GM18502 (cell line): ENCODE measurements at regions not wholly inside any gene's neighbourhood (a gene's known extent, or its start where the extent isn't known, plus 50 kb on each side); places are given as distances from the start of the nearest gene placed in this dataset.
"Not testable (repeated sequence)": the region's sequence is repeated elsewhere in the genome, so short reads cannot be mapped to it uniquely, and the experiment has no call there.

ENCODE experiments used
- ATAC-seq: cut with Tn5 transposase; IDR thresholded peaks from one replicate; pipeline ENCODE4 v1.9.1; 2021; ENCODE audit warnings: mild to moderate bottlenecking; ENCODE audit not compliant: unreplicated experiment, poor library complexity

DNA sequence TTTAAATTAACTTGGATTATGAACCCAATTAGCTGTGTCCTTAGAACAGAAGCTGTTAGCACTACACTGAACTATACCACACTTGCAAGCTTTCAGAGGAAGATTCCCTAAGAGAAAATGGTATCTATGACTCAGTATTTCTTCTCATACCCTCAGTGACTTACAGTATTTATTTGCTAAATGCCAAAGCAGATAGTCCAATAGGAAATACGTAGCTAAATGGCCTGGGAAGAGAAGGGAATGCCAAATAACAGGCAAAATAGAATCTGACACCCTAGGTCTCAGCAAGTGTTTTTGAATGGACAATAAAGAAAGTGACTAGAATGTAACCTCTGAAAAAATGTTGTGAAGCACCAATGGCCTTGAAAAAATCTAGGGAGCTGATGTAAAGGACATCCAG, 570.8 kb downstream of the ZWINT start:
- not testable (repeated sequence) for ATAC-seq

DNA sequence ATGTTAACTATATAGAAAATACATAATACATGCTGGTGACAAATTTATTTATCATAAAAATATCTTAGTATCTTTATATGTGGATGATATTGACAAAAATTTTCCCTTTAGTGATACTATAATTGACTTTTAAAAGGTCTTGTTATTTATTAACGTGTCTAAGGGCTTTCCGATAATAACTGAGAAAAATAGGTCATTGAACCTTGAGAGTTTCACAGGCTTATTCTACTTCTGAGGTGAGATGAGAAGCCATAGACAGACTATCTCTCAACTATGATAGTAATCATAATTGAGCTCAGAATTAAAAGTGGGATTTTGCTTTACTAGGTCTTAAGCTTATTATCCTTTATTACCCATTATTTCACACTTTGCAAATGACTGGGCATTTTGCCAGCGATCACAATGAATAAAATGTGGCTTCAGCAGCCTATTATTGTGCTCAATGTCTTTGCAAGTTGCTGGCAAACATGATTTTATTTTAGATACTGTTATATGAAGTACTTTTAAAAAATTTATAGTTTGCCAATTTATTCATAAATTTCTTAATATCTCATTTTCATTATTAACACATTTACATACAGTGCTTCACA, 574.5 kb downstream of the ZWINT start:
- no peak for ATAC-seq

DNA sequence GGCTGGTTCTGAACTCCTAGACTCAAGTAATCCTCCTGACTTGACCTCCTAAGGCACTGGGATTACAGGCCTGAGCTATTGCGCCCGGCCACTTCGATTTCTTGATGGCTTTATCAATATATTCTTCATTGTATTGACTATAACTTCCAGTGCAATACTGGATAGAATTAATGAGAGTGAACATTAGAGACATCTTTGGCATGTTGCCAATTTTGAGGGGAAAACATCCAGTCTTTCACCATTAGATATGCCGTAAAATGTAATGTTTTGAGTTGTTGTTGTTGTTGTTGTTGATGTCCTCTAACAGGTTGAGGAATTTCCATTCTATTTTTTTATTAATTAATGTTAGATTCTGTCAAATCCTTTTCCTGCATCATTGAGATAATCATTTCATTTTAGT, 578.9 kb downstream of the ZWINT start:
- no peak for ATAC-seq

DNA sequence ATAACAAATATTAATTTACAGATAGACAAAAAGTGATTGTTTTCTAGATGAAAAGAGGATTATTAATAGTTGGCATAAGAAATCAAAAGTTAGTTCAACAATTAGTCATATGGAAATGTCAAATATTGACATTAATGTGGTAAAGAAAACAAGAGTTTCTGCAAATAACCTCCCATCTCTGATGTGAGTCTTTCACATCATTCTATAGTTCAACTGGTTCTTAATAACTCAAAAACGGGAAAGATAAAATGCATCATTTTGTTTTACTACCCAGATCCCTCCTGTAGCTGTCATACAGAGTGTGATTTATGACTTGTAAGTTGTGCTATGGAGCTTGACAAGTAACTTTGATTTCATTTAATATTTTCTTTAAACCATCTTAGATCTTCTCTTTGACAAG, 594.8 kb downstream of the ZWINT start:
- no peak for ATAC-seq

DNA sequence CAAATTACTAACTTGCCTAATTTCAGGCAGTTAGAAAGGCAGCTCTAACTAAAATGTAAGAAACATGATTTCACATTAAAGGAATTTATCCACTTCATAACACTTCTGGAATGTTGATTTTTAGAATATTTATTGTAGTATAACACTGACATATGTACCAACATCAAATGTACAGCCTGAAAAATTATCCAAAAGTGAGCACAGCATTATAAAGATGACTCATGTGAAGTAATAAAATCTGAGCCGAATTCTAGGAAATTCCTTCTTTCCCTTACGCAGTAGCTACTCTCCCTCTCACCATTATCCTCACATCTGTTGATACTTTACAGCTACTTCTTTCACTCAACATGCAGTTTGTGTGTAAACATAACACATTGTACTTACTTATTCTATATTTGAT, 610.6 kb downstream of the ZWINT start:
- no peak for ATAC-seq

DNA sequence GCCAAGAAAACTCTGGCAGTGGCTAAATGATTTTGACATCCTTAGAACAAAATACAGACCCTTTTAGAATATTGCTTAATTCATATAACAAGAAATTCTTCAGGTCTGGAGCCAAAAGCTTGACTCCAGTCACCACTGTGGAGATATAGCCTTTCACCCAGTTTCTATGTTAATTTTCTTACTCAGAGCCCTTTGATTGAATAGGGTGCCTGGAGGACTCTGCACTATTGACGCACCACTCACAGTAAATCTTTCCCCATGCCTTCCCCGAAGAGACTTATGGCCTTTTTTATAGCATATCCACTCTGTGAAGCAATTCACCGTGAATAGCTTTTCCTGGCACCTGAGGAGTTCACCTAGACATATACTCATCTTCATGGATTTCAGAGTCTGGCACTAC, 613.8 kb downstream of the ZWINT start:
- no peak for ATAC-seq

DNA sequence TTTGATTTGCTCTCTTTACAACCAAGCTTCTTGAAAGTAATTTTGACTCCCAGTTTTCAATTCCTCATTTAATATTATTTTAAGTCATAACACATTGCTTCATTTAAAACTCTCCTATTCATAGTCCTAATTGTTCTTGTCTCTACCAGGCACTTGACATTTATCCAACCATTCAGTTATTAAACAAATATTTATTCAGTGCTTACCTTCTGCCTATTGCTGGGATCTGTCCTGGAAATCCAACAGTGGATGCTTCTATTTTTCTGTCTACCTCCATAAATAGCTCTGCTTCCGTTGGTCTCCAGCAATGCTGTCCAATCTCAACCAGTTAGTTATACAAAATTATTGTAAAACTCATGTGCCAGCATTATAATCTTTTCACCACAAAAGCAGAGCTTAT, 615.1 kb downstream of the ZWINT start:
- ATAC-seq, result no peak

DNA sequence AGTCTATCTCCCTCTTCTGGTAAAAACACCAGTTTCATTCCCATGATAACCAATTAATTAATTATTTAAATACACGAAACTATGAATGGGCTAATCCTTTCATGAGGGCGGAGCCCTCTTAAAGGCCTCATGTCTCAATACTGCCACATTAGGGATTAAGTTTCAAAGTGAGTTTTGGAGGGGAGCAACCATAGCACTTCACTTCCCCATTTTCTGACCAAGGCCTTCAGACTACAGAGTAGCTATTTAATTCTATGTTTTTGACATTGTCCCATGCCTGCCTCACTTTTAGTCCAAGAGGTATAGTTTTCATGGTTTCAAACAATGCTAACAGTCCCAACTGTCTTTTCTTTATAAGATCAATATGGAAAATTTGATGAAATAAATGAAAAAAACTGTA, 618.6 kb downstream of the ZWINT start:
- no peak for ATAC-seq

DNA sequence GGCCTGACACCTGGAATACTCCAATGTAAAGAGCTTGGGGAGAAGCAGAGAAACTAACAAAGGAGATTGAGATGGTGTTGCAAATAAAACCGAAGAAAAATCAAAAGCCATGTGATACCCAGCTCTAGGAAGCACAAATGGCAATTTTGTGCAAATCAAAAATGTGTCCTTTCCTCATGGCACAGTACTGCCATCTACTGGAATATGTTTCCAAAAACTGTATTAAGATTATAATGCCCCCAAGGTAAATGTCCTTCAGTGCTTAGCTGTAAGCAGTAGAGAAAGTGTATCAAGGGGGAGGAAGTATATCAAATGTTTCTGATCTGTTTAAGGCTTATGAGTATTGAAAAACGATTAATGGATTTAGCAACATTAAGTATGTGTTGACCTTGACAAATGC, 620.3 kb downstream of the ZWINT start:
- ATAC-seq, result not testable (repeated sequence)

DNA sequence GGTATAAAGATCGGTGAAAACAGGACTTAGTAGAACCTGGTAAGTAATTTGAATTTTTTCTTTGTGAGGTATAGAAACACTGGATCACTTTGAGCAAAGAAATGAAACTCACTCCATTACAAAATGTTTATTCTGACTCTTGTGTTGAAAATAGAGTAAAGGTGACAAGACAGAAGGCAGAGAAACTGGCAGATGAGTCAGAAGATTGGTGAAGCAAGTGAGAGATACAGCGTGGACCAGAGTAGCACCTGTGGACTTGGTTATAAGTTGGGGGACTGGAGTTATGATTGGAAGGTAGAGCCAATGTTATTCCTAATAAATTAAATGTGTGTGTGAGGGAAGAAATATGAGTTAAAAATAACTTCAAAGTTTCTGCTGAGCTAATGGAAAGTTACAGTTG, 620.9 kb downstream of the ZWINT start:
- no peak for ATAC-seq

DNA sequence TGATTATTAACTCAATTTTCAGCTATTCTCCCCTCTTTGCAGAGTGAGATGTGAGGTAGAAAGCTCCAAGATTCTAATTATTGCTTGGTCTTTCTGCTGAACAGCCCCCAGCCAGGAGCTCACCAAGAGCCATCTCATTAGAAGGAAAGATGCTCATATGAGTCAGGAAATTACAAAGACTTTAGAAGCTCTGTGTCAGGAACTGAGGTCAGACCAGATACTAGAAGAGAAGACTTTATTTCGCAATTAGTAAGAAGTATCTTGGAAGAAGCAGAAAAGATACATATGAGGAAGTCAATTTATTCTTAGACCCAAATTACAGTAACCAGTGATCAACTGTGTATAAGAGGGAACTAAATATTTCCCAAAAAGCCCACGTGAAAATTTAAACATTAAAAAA, 626.9 kb downstream of the ZWINT start:
- no peak for ATAC-seq

DNA sequence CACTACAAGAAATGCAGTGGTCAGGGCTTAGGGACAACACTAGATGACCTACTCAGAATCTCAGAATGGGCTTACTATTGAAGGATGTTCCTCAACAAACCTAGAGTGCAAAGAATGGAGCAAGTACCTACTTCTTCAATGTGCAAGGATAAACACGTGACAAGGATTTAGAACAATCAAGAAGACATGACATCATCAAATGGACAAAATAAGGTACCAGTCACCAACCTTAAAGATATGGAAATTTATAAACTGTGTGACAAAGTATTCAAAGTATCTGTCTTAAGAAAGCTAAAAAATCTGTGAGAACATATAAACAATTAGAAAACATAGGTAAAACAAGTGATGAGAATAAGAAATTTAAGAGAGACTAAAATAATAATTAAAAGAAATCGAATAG, 656.1 kb downstream of the ZWINT start:
- no peak for ATAC-seq

DNA sequence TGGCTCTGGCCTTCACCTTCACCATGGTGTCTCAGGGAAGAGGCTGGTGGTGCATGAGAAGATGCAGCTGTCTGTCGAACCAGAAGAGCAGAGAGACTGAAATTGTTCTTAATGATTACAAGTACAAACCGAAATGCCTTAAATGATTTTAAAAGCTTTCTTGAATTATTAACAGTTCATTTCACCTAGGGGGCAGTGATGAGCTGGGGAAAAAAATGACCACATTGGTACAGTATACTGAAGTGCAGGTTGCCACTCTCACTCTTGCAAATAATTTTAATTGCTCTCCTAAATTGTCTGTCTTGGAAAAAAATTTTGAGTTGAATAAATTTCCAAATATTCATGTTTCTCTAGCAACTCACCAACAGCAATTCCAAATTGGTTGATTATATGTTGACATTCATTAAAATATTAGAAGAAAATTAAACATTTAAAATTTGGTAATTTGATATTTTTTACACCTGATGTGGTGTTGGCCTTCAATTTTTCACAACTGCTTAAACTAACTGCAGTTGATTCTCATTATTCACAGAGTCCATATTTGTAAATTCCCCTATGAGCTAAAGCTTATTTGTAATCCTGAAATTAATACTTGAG, 692.6 kb downstream of the ZWINT start:
- ATAC-seq, result no peak

DNA sequence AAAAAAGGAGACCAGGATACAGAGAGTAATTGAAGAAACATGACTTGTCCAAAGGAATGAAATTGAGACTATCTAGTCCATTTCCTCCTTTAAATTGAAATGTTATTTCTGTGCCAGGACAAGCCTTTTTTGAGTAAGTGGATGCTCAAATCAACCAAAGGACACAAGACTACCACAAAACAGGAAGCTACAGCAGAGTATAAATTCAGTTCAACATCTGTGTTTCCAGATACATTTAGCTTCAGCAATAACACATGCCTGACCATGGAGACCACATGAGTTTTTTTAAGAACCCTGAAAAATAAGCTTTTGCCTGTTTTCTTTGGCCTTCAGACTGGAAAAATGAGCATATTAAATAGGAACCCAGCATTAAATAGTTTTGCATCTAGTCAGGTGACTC, 707.5 kb downstream of the ZWINT start:
- no peak for ATAC-seq

DNA sequence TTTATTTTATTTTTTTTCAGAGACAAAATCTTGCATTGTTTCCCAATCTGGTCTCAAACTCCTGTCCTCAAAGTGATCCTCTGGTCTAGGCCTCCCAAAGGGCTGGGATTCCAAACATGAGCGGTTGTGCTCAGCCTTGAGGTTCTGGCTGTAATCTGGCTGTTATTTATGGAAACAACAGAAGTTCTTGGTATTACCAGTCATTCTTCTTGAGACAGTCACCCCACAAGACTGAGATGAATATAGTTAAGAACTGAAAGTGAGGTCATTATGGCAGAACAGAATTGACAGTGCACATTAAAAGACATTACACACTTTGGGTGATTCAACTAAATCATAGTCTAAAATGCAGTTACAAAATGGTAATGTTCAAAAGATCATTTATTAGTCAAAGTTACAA, 719.5 kb downstream of the ZWINT start:
- no peak for ATAC-seq

DNA sequence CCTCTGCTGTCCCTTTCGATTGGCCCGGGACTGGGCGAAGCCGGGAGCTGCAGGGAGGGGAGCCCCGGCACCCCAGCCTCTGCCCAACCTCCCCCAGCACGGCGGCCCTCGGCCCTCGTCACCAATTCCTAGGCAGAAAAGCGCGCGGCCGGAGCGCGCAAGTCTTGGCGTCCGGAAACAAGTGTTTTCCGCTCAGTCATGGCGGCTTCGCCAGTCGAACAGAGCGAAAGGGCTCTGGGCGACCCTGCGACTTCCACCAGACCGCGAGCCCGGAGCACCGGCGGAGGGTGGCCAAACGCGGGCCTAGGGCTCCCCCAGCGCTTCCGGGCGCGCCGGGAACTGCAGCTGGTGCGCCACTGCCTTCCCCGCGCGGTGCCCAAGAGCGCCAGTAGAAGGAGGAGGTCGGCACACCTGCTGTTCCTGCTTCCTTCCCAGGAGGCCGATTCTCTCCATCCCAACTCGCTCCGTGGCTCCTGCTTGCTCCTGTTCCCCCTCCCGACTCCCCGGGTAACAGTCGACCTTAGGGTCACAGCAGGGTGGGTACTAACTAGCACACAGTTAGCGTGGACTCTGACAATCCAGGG, 729.9 kb downstream of the ZWINT start:
- ATAC-seq, result peak; percentile 98

DNA sequence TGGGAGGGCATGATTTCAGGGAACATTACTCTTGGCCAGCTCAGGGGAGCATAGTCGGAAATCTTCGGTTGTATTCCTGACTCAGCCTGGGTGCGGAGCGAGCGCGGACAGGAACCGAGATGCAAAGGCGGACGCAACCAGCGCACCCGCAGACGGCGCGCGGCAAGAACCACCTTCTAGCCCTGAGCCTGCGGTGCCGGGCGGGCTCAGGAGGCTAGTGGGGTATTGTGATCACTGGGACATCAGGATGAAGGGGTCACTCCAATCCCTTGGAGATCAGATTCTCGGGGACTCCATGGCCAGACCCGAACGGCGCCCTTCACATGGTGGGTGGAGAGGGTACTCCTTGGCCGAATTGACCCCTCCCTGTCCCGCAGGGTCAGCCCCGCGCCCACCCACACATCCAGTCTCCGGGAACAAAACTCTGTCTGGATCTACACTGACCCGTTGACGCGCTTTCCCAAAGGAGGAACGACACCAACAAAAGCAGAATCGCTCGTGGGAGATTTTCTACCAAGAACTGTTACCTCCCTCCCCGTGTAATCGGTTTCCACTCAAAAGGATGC, 730.5 kb downstream of the ZWINT start:
- no peak for ATAC-seq

DNA sequence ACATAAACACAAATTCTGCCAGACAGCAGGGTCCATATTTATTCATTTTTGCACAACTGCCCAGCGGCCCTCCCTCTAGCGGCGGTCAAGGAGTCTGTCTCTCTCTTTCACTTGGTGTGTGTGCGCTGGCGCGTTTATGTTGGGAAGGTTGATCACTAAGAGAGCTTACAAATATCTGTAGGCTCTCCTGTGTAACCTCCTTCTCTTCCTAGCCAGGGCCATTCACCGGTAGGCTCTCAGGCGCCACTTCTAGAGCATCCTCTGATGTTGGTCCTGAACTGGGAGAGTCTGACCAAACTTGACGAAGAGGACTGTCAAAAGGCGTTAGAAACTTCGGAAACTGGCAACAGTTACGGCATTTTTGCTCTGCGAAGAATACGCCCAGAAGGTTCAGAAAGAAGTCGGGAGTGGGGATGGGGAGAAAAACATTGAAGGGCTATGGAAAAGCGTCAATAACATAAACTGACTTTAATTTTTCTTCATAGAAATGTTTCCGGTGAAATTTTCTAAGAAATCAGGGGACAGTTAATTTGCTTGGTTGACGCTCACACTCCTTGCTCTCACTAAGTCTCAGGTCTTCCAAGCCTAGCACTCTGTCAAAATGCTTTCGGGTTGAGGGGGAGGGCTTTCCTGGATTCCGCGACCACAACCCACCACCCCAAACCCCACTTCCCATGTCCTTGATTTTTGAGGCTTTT, 731.1 kb downstream of the ZWINT start:
- ATAC-seq, result no peak

DNA sequence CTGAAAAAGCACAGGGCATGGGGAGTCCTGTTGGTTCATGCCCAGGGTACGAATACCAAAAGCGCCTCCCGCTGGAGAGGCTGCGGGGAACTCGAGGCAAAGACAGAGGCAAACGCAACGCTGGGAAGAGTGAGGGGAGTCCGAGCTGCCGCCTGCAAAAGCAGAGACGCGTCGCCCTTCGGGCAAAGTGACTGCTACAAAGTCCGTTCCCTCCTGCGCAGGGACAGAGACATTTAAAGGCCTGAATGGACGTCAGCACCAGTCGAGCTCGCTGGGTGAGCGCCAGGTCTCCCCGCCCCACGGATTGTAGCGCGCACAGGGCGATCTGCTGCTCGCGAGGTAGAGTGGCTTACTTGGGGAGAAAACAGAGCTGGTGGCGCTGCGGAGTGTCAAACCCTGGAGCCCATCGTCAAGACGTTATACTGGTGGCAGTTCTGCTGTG, 732.8 kb downstream of the ZWINT start:
- no peak for ATAC-seq

DNA sequence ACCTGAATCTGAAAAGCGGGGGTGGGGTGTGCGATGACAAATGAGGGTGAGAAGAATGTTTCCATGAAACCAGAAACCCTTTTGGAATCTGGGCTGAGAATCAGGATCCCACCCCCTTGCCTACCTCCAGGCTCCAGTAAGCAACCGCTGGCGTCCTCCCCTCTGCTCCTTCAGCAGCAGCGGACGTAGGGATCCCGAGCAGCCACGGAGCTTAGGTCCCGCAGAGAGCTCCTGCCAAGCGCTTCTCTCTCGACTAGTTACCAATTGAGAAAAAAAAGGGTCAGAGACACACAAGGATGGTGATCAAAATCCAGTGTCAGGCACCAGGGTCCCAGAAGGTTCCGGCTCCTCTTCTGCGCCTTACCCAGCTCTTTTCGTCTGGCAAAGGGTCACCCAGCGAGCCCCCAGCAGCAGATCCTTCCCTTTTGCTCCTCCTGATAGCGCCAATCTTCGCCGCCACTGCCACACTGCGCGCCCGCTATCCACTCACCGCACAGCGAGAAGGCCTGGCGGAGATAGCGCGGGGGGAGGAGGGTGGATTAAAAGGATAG, 733.5 kb downstream of the ZWINT start:
- no peak for ATAC-seq
